ENCODE measurements at regions not wholly inside any gene's neighbourhood (a gene's known extent, or its start where the extent isn't known, plus 50 kb on each side); places are given as distances from the start of the nearest gene placed in this dataset.

DNA sequence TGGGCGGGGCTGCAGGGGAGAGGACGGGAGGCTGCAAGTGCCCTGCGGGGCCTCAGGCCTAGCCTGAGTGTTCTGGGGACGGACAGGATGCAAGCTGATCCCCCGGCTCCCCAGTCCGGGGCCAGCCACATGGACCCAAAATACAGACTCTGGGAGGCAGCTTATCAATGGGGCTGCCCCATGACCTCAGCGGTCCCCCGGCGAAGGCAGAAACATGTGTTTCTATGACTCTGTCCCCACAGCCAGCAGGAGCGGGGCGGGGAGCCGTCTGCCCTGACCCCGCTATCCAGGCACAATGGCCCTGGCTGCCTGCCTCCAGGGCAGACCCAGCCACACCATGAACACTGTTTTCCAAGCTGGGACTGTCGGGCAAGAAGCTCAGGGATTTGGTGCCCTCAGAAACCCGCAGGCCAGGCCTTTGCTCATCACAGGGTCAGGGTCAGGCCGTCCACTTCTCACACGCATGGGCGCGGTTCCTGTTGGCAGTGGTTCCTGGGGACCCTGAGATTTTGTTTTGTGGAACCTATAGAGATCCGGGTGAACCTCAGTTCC, 75.0 kb downstream of the RFLNA start:
- no peak for DNase-seq

DNA sequence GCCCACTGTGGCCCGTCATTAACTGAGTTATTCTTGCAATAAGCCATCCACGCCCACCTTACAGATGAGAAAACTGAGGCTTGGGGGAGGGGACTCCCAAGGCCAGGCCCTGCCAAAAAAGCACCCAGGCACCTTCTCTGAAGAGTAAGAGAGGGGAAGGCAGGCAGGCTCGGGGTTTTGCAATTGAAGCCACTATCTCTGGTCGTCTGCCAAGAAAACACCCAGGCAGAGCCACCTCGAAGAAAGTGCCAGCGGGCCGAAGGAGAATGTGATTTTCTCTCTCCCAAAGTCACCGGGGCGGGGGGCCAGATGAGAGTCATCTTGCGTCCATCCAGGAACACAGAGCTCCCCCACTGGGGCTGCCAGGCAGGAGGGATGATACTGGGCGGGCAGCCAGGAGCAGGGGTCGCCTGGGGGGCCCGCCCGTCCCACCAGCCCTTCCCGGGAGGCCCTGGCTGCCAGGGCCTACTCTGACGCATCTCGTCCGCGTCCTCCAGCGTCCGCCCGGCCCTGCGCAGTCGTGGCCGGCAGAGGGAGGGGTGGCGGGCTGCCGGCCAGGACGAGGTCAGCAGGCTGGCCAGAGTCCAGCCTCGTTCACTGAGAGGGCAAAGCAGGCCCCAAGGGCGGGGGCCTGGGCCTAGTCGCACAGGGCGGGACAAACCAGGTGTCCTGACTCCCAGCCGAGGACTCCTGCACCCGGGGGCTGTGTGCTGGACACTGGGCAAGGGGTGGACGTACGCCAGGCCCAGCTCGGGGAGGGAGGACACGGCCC, 74.3 kb downstream of the RFLNA start:
- peak; percentile 60 for DNase-seq

DNA sequence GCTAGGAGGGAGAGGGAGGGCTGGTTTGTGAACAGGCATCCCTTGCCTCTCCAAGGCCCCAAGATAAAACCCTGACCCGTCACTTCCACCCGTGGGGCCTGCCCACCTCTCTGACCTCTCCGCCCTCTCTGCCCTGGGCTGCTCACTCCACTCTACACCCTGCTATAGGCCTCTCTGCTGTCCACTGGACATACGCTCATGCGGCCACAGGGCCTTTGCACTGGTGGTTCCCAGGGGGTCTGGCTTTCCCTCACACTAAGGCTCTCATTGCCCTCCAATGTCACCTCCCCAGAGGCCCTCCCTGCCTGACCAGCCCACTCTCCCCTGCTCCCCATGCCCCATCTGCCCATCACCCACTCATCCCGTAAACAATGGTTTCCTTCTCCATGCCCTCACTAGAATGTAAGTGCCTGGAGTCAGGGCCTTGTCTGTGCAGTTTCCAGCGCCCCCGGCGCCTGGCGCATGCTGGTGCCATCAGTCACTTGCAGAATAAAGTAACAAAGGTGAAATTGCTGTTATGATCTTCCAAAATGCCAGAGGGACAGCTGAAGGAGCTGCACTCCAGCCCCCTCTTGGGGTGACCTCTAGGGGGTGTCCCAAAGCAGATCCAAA, 73.6 kb downstream of the RFLNA start:
- DNase-seq = no peak

DNA sequence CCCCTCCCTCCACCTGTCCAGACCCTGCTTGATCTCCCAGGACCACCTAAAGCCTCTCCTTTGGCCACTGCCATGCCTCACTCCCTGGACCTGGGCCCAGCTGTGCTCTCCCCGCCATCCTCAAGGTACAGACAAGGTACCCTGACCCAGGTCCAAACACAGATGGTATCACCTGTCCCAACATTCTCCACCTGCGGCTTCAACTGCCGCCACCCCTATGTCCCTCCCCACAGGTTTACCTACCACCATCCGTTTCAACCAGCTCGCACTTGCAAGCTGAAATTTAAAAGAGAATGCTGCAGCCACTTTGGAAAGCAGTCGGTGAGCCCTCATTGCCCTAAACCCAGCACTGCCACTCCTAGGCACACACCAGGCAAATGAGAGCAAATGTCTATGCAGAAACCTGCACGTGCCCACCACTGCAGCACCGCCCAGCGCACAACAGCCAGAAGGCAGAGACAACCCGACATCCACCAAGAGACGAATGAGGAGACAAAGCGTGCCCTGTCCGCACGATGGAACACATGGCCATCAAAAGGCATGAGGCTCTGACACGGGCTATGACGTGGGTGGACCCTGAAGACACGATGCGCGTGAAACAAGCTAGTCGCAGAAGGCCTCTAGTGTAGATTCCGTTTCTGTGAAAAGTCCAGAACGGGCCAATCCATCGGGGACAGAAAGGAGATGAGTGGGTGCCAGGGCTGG, 71.0 kb downstream of the RFLNA start:
- no peak for DNase-seq

Data from renal pelvis (tissue), 1 donor.